ENCODE measurements at regions not wholly inside any gene's neighbourhood (a gene's known extent, or its start where the extent isn't known, plus 50 kb on each side); places are given as distances from the start of the nearest gene placed in this dataset.

DNA sequence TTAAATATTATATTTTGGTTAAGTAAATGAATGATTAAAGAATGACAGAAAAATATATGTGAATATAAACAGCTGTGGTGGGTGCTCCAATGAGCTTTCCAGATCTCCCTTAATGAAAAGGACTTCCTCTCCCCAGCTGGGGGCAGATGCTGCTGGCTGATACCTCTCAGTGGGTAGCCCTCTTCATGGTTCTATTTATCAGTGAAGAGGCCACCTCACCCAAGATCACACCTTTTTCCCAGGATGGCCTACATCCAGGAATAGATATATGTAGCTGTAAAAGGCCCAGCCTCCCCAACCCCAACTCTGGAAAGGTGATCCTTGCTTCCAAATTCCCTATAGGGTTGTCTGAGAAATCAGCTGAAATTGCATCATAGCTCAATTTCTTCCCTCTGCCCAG, 135.2 kb upstream of the ACVR2A start:
- DNase-seq: no peak

- DNase-seq: no peak
Observed at GRCh38 chr2:147703171-147703570, 141.7 kb upstream of the ACVR2A start.

- DNase-seq: no peak
Observed at GRCh38 chr2:147698166-147698565, 146.7 kb upstream of the ACVR2A start.

DNA sequence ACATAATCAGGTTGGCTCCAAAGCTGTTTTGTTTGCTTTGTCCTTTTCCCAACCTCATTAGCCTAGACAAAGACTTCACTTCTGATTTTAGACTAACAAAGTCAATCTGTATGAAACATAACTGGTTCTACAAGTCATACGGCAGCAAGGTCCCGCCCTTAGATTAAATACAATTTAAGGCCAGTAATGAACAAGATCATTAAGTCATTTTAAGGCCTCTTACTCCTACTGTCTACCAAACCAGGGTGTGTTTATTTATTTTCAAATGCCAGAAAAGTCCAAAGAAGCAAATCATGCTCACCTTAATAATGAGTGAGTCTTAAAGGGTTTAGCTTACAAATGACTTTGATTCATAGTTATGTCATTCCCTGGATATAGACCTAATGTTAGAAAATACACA, 148.4 kb upstream of the ACVR2A start:
- DNase-seq: no peak

- no peak for DNase-seq
Observed at GRCh38 chr2:147689220-147689909, 155.5 kb upstream of the ACVR2A start.

DNA sequence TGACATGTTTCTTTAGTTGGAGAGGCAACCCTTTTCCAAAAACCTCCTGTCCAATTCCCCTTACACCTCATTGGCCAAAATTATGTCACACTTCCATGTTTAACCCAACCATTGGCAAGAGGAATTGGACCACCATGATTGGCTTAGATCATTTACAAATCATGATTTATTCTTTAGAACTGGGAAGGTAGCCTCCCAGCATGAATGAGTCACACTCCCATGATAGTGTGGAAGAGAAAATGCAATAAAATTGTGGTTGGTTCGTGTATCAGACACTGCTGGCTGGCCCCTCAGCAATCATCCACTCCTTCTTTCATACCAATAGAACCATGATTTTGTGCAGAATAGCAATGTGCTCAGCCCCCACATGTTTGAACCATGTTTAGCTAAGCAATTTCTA, 156.6 kb upstream of the ACVR2A start:
- no peak for DNase-seq

- no peak for DNase-seq
Observed at GRCh38 chr2:147686365-147686764, 158.5 kb upstream of the ACVR2A start.

DNA sequence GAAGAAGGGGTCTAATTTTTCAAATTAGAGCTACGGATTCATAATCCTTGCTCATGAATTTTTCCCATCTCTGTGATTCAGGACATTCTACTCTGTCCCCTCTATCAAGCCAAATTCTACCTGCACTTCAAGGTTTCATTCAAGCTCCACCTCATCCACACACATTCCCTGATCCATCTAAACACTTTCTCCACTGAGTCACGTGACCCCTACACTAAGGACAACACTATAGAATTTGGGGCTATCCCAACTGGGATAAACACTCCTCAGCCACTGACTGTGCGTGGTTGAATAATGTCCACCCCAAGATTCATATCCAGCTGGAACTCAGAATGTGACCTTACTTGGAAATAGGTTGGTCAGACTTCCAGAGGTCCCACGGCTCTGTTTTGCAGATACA, 159.9 kb upstream of the ACVR2A start:
- DNase-seq: no peak

GRCh38 chr2:147683380-147683779, 161.4 kb upstream of the ACVR2A start:
- DNase-seq: no peak

- no peak for DNase-seq
Observed at GRCh38 chr2:147681093-147681492, 163.7 kb upstream of the ACVR2A start.

DNA sequence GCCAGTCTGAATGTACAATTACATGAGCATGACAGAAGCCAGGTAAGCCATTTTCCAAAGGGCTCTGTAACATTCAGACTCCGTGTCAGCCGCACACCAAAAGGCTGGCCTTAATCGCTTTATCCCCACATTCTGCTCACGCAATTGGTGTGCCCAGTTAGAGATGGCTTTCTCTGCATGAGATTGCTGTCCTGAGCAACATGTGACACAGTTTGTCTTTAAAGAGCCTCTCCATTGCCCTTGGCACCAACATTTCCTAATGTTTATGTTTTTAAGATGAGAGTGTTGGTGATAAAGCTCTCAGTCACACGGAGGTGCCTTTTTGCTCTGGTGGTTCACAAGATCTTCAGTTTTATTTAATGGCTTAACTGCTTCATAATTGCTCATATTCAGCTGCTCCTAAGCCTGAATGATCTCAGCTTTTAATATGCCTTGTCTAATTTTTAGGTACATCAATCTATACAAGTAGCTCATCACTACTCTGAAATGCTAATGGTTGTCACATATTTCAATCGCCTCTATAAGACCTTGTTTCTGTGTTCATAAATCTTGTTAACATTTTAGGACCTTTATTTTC, 164.8 kb upstream of the ACVR2A start:
- no peak for DNase-seq

DNA sequence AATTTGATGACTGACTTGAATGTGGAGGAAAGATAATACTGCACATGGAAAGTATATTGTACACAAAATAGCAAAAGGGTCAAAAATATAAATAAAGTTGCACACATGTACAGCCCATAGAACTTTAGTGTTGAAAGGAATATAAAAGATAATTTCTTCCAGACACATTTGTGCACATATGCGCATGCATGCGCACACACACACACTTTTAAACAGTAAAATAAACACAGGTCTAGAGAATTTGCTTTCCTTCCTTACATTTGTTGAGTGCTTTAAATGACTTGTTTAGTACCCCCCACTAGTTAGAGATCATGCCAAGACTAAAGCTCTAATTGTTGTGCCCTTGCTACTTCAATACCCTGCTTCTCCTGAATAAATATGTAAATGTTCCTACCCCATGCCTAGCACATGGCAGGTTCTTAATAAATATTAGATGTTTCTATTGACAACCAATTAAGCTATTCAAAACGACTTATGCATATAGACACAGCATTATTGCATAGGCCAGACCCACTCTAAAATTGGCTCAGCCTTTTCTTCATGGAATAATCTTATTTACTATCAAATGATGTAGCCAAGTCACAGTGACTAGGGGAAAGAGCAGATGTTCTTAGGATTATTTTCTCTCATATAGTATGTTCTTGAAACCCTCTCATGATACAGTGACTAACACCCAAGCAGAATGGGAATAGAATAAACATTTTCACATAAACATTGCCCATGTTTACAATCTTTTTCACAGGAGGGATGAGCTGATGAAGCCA, 165.5 kb upstream of the ACVR2A start:
- no peak for DNase-seq

- DNase-seq: no peak
Observed at GRCh38 chr2:147665105-147665504, 179.7 kb upstream of the ACVR2A start.

- DNase-seq: peak in 1 of 6 experiments; percentile 31
Observed at GRCh38 chr2:147663962-147664361, 180.9 kb upstream of the ACVR2A start.

GRCh38 chr2:147663153-147663961, 181.5 kb upstream of the ACVR2A start:
- peak in 3 of 6 experiments; percentile 41 to 77 (median 67) for DNase-seq

GRCh38 chr2:147662221-147662620, 182.6 kb upstream of the ACVR2A start:
- DNase-seq: no peak

DNA sequence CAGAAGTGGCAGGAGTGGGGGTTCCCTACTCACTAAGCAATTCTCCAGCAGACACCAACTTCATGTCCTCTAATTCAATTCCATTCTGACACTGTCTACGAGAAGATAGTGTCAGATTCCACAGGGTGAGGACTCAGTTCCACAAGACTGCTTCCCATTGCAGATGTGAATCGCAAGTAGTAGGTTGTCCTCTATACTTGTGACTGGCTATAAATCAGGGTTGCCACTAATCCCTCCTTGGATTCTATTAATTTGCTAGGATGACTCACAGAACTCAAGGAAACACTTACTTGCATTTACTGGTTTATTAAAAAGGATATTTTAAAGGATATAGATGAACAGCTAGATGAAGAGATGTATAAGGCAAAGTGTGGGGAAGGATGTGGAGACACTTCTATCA, 184.1 kb upstream of the ACVR2A start:
- DNase-seq: no peak

GRCh38 chr2:147659051-147659450, 185.8 kb upstream of the ACVR2A start:
- DNase-seq: no peak

GRCh38 chr2:147657086-147658000, 187.5 kb upstream of the ACVR2A start:
- DNase-seq: no peak

- DNase-seq: no peak
Observed at GRCh38 chr2:147649998-147650397, 194.8 kb upstream of the ACVR2A start.

DNA sequence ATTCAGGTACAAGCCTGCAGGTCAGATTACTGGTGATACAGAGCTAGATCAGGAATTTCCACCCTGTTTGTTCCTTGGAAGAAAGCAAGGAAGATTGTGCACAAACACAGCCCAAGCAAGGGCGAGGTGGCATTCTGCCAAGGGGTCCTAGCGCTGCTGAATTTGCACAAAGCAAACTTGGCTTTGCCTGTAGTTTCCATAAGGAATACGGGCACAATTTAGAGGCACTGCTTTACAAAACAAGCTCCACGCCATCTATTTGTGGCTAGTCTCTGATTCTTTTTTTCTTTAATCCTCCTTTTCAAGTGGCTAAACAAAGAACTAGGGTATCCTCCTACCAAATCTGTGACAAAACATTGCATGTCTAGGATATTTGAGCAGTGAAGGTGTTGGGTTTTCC, 195.5 kb upstream of the ACVR2A start:
- no peak for DNase-seq

DNA sequence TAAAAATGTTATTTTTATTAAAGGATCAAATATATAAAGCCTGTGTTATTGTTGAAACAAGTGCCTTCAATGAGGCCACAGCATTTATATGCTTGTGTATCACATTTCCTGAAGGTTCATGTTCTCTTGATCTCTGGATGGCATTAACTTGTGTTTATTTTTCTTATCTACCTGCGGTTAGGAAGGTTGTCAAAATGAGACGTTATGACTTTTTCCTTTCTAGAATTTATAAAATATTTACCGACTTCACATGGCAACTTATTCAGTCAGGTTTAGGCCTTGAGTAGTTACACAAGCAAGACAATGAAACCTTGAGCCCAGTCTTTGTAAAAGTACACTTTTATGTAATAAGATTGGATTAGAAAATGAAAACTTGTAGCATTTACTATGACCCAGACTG, 196.4 kb upstream of the ACVR2A start:
- no peak for DNase-seq

Data from stimulated activated naive CD4-positive, alpha-beta T cell (primary cell).